ENCODE measurements at regions not wholly inside any gene's neighbourhood (a gene's known extent, or its start where the extent isn't known, plus 50 kb on each side); places are given as distances from the start of the nearest gene placed in this dataset.

DNA sequence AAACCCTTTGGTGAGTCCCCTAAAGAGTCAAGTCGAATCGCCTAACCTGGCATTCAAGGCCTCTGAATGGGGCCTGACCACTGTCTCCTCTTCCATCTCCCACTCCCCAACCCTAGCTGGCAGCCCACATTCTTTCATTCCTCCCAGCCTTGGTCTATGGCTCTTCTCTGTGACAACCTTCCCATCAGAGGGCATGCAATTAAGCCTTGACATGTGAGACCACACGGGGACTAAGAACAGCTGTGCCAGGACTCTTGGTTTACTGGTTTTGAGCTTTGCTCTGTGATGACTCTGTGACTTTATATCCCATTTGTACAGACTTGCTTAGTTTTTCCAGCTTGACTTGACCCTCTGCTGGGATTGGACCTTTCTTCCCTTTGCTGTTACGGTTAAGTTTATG is 116.6 kb downstream of the BUB3 start:
- TF ChIP-seq ARNTL (CRISPR knock-in tag; IDR thresholded peaks at IDR 0.05; ENCODE audit: borderline replicate concordance, low read depth) (no peak), RARB (CRISPR knock-in tag; IDR thresholded peaks at IDR 0.05) (no peak), ZNF8 (CRISPR knock-in tag; IDR thresholded peaks at IDR 0.05) (no peak), BACH2 (CRISPR knock-in tag; IDR thresholded peaks at IDR 0.05; ENCODE audit: borderline replicate concordance) (no peak), ZNF565 (CRISPR knock-in tag; conservative IDR thresholded peaks at IDR 0.05; ENCODE audit: low read depth) (no peak), PPARA (CRISPR knock-in tag; IDR thresholded peaks at IDR 0.05; ENCODE audit: borderline replicate concordance) (no peak), OSR1 (CRISPR knock-in tag; IDR thresholded peaks at IDR 0.05) (no peak), ZFP30 (CRISPR knock-in tag; IDR thresholded peaks at IDR 0.05) (no peak), ZNF70 (CRISPR knock-in tag; IDR thresholded peaks at IDR 0.05) (no peak)
- TF ChIP-seq, protein P1, sequence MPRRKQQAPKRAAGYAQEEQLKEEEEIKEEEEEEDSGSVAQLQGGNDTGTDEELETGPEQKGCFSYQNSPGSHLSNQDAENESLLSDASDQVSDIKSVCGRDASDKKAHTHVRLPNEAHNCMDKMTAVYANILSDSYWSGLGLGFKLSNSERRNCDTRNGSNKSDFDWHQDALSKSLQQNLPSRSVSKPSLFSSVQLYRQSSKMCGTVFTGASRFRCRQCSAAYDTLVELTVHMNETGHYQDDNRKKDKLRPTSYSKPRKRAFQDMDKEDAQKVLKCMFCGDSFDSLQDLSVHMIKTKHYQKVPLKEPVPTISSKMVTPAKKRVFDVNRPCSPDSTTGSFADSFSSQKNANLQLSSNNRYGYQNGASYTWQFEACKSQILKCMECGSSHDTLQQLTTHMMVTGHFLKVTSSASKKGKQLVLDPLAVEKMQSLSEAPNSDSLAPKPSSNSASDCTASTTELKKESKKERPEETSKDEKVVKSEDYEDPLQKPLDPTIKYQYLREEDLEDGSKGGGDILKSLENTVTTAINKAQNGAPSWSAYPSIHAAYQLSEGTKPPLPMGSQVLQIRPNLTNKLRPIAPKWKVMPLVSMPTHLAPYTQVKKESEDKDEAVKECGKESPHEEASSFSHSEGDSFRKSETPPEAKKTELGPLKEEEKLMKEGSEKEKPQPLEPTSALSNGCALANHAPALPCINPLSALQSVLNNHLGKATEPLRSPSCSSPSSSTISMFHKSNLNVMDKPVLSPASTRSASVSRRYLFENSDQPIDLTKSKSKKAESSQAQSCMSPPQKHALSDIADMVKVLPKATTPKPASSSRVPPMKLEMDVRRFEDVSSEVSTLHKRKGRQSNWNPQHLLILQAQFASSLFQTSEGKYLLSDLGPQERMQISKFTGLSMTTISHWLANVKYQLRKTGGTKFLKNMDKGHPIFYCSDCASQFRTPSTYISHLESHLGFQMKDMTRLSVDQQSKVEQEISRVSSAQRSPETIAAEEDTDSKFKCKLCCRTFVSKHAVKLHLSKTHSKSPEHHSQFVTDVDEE (CRISPR knock-in tag; IDR thresholded peaks at IDR 0.05): no peak
- TF ChIP-seq, protein P2, sequence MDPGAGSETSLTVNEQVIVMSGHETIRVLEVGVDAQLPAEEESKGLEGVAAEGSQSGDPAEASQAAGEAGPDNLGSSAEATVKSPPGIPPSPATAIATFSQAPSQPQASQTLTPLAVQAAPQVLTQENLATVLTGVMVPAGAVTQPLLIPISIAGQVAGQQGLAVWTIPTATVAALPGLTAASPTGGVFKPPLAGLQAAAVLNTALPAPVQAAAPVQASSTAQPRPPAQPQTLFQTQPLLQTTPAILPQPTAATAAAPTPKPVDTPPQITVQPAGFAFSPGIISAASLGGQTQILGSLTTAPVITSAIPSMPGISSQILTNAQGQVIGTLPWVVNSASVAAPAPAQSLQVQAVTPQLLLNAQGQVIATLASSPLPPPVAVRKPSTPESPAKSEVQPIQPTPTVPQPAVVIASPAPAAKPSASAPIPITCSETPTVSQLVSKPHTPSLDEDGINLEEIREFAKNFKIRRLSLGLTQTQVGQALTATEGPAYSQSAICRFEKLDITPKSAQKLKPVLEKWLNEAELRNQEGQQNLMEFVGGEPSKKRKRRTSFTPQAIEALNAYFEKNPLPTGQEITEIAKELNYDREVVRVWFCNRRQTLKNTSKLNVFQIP (CRISPR knock-in tag; IDR thresholded peaks at IDR 0.05; ENCODE audit: borderline replicate concordance, low read depth): no peak
- ATAC-seq: no peak

DNA sequence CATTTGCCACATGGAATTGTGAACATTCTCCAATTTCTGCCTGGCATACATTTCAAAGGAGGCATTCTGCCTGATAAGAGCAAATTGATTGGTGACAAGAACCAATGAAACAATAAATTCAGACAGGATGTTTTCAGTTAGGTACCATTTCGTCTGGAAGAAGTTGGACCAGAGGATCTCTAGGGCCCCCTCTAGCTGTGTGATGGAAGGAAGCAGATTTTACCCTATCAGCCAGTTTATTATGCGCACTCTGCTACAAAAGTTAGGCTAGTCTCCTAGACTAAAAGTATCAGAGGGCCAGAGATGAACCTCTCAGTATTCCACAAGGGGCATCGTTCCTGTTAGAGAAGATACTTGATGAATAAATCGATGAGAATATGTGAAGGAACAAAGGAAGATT is 118.0 kb downstream of the BUB3 start:
- no peak for TF ChIP-seq ISL1 (CRISPR knock-in tag; IDR thresholded peaks at IDR 0.05)
- TF ChIP-seq TOX (CRISPR knock-in tag; IDR thresholded peaks at IDR 0.05; ENCODE audit: borderline replicate concordance): no peak
- ATAC-seq: no peak

DNA sequence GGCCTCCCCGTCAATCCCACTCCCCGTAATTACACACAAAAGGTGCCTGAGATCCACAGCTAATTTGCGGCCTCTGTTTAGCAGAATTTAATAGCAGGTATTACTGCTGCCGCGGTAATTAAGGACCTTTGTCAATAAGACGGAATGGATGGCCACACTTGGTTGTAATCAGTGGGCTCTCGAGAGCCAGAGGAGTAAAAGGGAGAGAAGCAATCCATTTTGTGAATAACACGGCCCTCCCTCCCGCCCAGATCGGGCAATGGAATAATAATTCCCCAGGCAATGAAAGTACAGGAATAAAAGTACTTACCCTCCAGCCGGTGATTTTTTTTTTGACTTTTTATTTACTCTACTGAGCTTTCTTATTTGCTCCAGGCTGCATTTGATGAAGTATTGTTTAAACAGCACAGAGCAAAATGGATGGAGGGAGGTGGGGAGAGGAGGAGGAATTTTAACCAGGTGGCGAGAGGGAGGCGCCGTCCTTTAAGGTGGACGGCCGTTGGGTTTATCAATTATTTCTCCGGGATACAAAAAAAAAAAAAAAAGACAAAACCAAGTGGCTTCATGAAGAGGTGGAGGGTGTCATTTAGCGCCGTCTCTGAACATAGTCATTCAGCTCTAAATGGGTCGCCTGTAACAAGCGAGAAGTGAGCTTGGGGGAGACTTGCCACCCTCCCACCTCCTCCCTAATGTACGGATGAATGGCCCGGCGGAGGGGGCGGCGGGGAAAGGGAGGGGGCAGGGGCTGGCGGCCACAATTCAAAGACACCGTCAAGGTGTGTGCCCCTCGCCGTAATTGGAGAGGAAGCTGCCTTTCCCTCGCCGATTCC is 120.3 kb downstream of the BUB3 start:
- TF ChIP-seq TOX (CRISPR knock-in tag; IDR thresholded peaks at IDR 0.05; ENCODE audit: borderline replicate concordance) (no peak), RARB (CRISPR knock-in tag; IDR thresholded peaks at IDR 0.05) (no peak), PPARA (CRISPR knock-in tag; IDR thresholded peaks at IDR 0.05; ENCODE audit: borderline replicate concordance) (no peak), ESRRG (CRISPR knock-in tag; IDR thresholded peaks at IDR 0.05) (no peak), GLIS3 (CRISPR knock-in tag; IDR thresholded peaks at IDR 0.05) (no peak), ZC3H10 (CRISPR knock-in tag; IDR thresholded peaks at IDR 0.05) (no peak), SNAI2 (CRISPR knock-in tag; IDR thresholded peaks at IDR 0.05) (no peak), ZFP3 (CRISPR knock-in tag; IDR thresholded peaks at IDR 0.05) (no peak), ARNTL (CRISPR knock-in tag; IDR thresholded peaks at IDR 0.05; ENCODE audit: borderline replicate concordance, low read depth) (no peak), ZNF8 (CRISPR knock-in tag; IDR thresholded peaks at IDR 0.05) (no peak), BACH2 (CRISPR knock-in tag; IDR thresholded peaks at IDR 0.05; ENCODE audit: borderline replicate concordance) (no peak), TCF4 (CRISPR knock-in tag; IDR thresholded peaks at IDR 0.05; ENCODE audit: borderline replicate concordance) (no peak)
- TF ChIP-seq, protein P3, sequence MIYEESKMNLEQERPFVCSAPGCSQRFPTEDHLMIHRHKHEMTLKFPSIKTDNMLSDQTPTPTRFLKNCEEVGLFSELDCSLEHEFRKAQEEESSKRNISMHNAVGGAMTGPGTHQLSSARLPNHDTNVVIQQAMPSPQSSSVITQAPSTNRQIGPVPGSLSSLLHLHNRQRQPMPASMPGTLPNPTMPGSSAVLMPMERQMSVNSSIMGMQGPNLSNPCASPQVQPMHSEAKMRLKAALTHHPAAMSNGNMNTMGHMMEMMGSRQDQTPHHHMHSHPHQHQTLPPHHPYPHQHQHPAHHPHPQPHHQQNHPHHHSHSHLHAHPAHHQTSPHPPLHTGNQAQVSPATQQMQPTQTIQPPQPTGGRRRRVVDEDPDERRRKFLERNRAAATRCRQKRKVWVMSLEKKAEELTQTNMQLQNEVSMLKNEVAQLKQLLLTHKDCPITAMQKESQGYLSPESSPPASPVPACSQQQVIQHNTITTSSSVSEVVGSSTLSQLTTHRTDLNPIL (CRISPR knock-in tag; IDR thresholded peaks at IDR 0.05; ENCODE audit: low read depth): no peak
- TF ChIP-seq, protein P4, sequence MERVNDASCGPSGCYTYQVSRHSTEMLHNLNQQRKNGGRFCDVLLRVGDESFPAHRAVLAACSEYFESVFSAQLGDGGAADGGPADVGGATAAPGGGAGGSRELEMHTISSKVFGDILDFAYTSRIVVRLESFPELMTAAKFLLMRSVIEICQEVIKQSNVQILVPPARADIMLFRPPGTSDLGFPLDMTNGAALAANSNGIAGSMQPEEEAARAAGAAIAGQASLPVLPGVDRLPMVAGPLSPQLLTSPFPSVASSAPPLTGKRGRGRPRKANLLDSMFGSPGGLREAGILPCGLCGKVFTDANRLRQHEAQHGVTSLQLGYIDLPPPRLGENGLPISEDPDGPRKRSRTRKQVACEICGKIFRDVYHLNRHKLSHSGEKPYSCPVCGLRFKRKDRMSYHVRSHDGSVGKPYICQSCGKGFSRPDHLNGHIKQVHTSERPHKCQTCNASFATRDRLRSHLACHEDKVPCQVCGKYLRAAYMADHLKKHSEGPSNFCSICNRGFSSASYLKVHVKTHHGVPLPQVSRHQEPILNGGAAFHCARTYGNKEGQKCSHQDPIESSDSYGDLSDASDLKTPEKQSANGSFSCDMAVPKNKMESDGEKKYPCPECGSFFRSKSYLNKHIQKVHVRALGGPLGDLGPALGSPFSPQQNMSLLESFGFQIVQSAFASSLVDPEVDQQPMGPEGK (CRISPR knock-in tag; IDR thresholded peaks at IDR 0.05; ENCODE audit: borderline replicate concordance): no peak
- TF ChIP-seq, protein P5, sequence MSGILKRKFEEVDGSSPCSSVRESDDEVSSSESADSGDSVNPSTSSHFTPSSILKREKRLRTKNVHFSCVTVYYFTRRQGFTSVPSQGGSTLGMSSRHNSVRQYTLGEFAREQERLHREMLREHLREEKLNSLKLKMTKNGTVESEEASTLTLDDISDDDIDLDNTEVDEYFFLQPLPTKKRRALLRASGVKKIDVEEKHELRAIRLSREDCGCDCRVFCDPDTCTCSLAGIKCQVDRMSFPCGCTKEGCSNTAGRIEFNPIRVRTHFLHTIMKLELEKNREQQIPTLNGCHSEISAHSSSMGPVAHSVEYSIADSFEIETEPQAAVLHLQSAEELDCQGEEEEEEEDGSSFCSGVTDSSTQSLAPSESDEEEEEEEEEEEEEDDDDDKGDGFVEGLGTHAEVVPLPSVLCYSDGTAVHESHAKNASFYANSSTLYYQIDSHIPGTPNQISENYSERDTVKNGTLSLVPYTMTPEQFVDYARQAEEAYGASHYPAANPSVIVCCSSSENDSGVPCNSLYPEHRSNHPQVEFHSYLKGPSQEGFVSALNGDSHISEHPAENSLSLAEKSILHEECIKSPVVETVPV (CRISPR knock-in tag; IDR thresholded peaks at IDR 0.05): no peak
- TF ChIP-seq, protein P1 (CRISPR knock-in tag; IDR thresholded peaks at IDR 0.05): no peak
- no peak for ATAC-seq

Data from SK-N-SH treated with all-trans-retinoic acid at 6 μM for 48 hours (cell line).